ENCODE measurements at regions not wholly inside any gene's neighbourhood (a gene's known extent, or its start where the extent isn't known, plus 50 kb on each side); places are given as distances from the start of the nearest gene placed in this dataset.
A peak's percentile ranks its signal among the peaks of the same experiment; 100 is the strongest.

GRCh38 chr2:30048636-30049175 lies 98.1 kb upstream of the YPEL5 start:
- no peak for DNase-seq

GRCh38 chr2:30055548-30055947 lies 91.3 kb upstream of the YPEL5 start:
- no peak for DNase-seq

GRCh38 chr2:30060562-30060961 lies 86.2 kb upstream of the YPEL5 start:
- DNase-seq: no peak

GRCh38 chr2:30068067-30068466 lies 78.7 kb upstream of the YPEL5 start:
- DNase-seq: no peak

GRCh38 chr2:30072250-30072842 lies 74.5 kb upstream of the YPEL5 start:
- peak in 5 of 6 experiments; percentile 23 to 39 (median 24) for DNase-seq

GRCh38 chr2:30073523-30073922 lies 73.3 kb upstream of the YPEL5 start:
- DNase-seq: no peak

- DNase-seq: no peak
These were observed 72.8 kb upstream of the YPEL5 start for GRCh38 chr2:30074023-30074422.

GRCh38 chr2:30078521-30078920 lies 68.3 kb upstream of the YPEL5 start:
- no peak for DNase-seq

- DNase-seq: no peak
These were observed 61.9 kb upstream of the YPEL5 start for GRCh38 chr2:30084915-30085314.

GRCh38 chr2:30089171-30089570 lies 57.6 kb upstream of the YPEL5 start:
- no peak for DNase-seq

GRCh38 chr2:30095402-30095801 lies 51.4 kb upstream of the YPEL5 start:
- DNase-seq: no peak

GRCh38 chr2:30096451-30096850 lies 50.4 kb upstream of the YPEL5 start:
- no peak for DNase-seq

Measured in stimulated activated naive CD4-positive, alpha-beta T cell (primary cell).